ENCODE measurements at regions not wholly inside any gene's neighbourhood (a gene's known extent, or its start where the extent isn't known, plus 50 kb on each side); places are given as distances from the start of the nearest gene placed in this dataset.

- FAIRE-seq (no peak), DNase-seq (ENCODE audit: low spot score) (no peak), ATAC-seq (no peak)
- no peak overlapping the region for H3K4me2 ChIP-seq (ENCODE audit: low read depth, low read length)
- H3K36me3 ChIP-seq (replicated peaks in 1 of 2; ENCODE audit: control insufficient read depth in 1 of 2, insufficient read depth in 2 of 2, low read length in 2 of 2): no peaks in the 10 kb centered on the region
- H4K20me1 ChIP-seq (ENCODE audit: insufficient read depth, low read length): no peaks in the 10 kb centered on the region
- H3K9me3 ChIP-seq (ENCODE audit: low read length): no peaks in the 10 kb centered on the region
- no TSS peak for BruUV-seq (replicated peaks)
- TF ChIP-seq, protein P1, sequence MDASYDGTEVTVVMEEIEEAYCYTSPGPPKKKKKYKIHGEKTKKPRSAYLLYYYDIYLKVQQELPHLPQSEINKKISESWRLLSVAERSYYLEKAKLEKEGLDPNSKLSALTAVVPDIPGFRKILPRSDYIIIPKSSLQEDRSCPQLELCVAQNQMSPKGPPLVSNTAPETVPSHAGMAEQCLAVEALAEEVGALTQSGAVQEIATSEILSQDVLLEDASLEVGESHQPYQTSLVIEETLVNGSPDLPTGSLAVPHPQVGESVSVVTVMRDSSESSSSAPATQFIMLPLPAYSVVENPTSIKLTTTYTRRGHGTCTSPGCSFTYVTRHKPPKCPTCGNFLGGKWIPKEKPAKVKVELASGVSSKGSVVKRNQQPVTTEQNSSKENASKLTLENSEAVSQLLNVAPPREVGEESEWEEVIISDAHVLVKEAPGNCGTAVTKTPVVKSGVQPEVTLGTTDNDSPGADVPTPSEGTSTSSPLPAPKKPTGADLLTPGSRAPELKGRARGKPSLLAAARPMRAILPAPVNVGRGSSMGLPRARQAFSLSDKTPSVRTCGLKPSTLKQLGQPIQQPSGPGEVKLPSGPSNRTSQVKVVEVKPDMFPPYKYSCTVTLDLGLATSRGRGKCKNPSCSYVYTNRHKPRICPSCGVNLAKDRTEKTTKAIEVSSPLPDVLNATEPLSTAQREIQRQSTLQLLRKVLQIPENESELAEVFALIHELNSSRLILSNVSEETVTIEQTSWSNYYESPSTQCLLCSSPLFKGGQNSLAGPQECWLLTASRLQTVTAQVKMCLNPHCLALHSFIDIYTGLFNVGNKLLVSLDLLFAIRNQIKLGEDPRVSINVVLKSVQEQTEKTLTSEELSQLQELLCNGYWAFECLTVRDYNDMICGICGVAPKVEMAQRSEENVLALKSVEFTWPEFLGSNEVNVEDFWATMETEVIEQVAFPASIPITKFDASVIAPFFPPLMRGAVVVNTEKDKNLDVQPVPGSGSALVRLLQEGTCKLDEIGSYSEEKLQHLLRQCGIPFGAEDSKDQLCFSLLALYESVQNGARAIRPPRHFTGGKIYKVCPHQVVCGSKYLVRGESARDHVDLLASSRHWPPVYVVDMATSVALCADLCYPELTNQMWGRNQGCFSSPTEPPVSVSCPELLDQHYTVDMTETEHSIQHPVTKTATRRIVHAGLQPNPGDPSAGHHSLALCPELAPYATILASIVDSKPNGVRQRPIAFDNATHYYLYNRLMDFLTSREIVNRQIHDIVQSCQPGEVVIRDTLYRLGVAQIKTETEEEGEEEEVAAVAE (CRISPR knock-in tag; IDR thresholded peaks at IDR 0.05; ENCODE audit: borderline replicate concordance): no peak
- TF ChIP-seq MAFF (IDR thresholded peaks at IDR 0.05; ENCODE audit: low read depth, low read length): peak; percentile 91
- peak; percentile 90 to 94 for TF ChIP-seq MAFK (conservative IDR thresholded peaks at IDR 0.05 in 1 of 2, IDR thresholded peaks at IDR 0.05 in 1 of 2; ENCODE audit: low read length in 2 of 2)
- H2AFZ ChIP-seq (ENCODE audit: low read length): no peak overlapping the region
- H3K79me2 ChIP-seq (ENCODE audit: insufficient read depth, low read length): no peaks in the 10 kb centered on the region
- 0% methylated on average over 1 of the region's 1 CpG for WGBS (ENCODE audit: low lambda C conversion rate)
- H3K9ac ChIP-seq (ENCODE audit: insufficient read depth, low read depth, low read length): no peak overlapping the region
- intact Hi-C loops (cut with micrococcal nuclease; ENCODE audit: unreplicated experiment): no loop called here
- in situ Hi-C loops (cut with HindIII; ENCODE audit: extremely low pct_ligation_motif_present, low pct_unique_long_range_greater_than_20kb): no loop called here
- no peaks in the 10 kb centered on the region for H3K4me1 ChIP-seq (ENCODE audit: insufficient read depth, low read length)
- H3K4me3 ChIP-seq (replicated peaks in 1 of 3; ENCODE audit: insufficient read depth in 1 of 3, low read depth in 2 of 3, low read length in 3 of 3): no peak overlapping the region
- H3K27ac ChIP-seq (ENCODE audit: extremely low read length, insufficient read depth, low read length): no peak overlapping the region
- ChIA-PET CTCF (ENCODE audit: low intra/inter-chr PET ratio, low total read pairs) (no interaction called here), POLR2A (no interaction called here)
- no peaks in the 10 kb centered on the region for H3K27me3 ChIP-seq (ENCODE audit: control insufficient read depth in 1 of 2, insufficient read depth in 2 of 2, low read length in 2 of 2)
These were observed 75.5 kb upstream of the HMGCLL1 start for GRCh38 chr6:55654445-55654844.

GRCh38 chr6:55652429-55652828 lies 73.4 kb upstream of the HMGCLL1 start:
- H3K4me3 ChIP-seq (replicated peaks in 1 of 3; ENCODE audit: insufficient read depth in 1 of 3, low read depth in 2 of 3, low read length in 3 of 3): no peak overlapping the region
- H3K79me2 ChIP-seq (ENCODE audit: insufficient read depth, low read length): no peaks in the 10 kb centered on the region
- no peaks in the 10 kb centered on the region for H3K9me3 ChIP-seq (ENCODE audit: low read length)
- FAIRE-seq (no peak), DNase-seq (ENCODE audit: low spot score) (no peak), ATAC-seq (no peak)
- 0% methylated on average over 1 of the region's 1 CpG for WGBS (ENCODE audit: low lambda C conversion rate)
- no peak overlapping the region for H3K27ac ChIP-seq (ENCODE audit: extremely low read length, insufficient read depth, low read length)
- H3K9ac ChIP-seq (ENCODE audit: insufficient read depth, low read depth, low read length): no peak overlapping the region
- H2AFZ ChIP-seq (ENCODE audit: low read length): no peak overlapping the region
- H3K4me1 ChIP-seq (ENCODE audit: insufficient read depth, low read length): no peaks in the 10 kb centered on the region
- H3K36me3 ChIP-seq (replicated peaks in 1 of 2; ENCODE audit: control insufficient read depth in 1 of 2, insufficient read depth in 2 of 2, low read length in 2 of 2): no peaks in the 10 kb centered on the region
- intact Hi-C loops (cut with micrococcal nuclease; ENCODE audit: unreplicated experiment): no loop called here
- no peaks in the 10 kb centered on the region for H3K27me3 ChIP-seq (ENCODE audit: control insufficient read depth in 1 of 2, insufficient read depth in 2 of 2, low read length in 2 of 2)
- no peak overlapping the region for H3K4me2 ChIP-seq (ENCODE audit: low read depth, low read length)
- ChIA-PET POLR2A (no interaction called here), CTCF (ENCODE audit: low intra/inter-chr PET ratio, low total read pairs) (no interaction called here)
- no TSS peak for BruUV-seq (replicated peaks)
- in situ Hi-C loops (cut with HindIII; ENCODE audit: extremely low pct_ligation_motif_present, low pct_unique_long_range_greater_than_20kb): no loop called here
- no peaks in the 10 kb centered on the region for H4K20me1 ChIP-seq (ENCODE audit: insufficient read depth, low read length)
- no peak for TF ChIP-seq ZFP90 (CRISPR knock-in tag; IDR thresholded peaks at IDR 0.05; ENCODE audit: borderline replicate concordance)
- TF ChIP-seq MTF1 (CRISPR knock-in tag; IDR thresholded peaks at IDR 0.05): no peak
- TF ChIP-seq SNAPC2 (CRISPR knock-in tag; IDR thresholded peaks at IDR 0.05): no peak
- TF ChIP-seq SALL2 (CRISPR knock-in tag; IDR thresholded peaks at IDR 0.05): no peak
- TF ChIP-seq NFRKB (IDR thresholded peaks at IDR 0.05): no peak
- no peak for TF ChIP-seq HES4 (CRISPR knock-in tag; IDR thresholded peaks at IDR 0.05; ENCODE audit: borderline replicate concordance)
- TF ChIP-seq EED (CRISPR knock-in tag; IDR thresholded peaks at IDR 0.05): no peak
- TF ChIP-seq LCORL (IDR thresholded peaks at IDR 0.05): no peak
- no peak for TF ChIP-seq LCORL (CRISPR knock-in tag; IDR thresholded peaks at IDR 0.05)
- TF ChIP-seq, protein P2, sequence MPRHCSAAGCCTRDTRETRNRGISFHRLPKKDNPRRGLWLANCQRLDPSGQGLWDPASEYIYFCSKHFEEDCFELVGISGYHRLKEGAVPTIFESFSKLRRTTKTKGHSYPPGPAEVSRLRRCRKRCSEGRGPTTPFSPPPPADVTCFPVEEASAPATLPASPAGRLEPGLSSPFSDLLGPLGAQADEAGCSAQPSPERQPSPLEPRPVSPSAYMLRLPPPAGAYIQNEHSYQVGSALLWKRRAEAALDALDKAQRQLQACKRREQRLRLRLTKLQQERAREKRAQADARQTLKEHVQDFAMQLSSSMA (CRISPR knock-in tag; IDR thresholded peaks at IDR 0.05): no peak
- TF ChIP-seq ZNF709 (CRISPR knock-in tag; IDR thresholded peaks at IDR 0.05): no peak
- TF ChIP-seq, protein P3, sequence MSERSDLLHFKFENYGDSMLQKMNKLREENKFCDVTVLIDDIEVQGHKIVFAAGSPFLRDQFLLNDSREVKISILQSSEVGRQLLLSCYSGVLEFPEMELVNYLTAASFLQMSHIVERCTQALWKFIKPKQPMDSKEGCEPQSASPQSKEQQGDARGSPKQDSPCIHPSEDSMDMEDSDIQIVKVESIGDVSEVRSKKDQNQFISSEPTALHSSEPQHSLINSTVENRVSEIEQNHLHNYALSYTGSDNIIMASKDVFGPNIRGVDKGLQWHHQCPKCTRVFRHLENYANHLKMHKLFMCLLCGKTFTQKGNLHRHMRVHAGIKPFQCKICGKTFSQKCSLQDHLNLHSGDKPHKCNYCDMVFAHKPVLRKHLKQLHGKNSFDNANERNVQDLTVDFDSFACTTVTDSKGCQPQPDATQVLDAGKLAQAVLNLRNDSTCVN (CRISPR knock-in tag; IDR thresholded peaks at IDR 0.05; ENCODE audit: borderline replicate concordance): no peak
